RWPE1 (cell line): ENCODE measurements at regions not wholly inside any gene's neighbourhood (a gene's known extent, or its start where the extent isn't known, plus 50 kb on each side); places are given as distances from the start of the nearest gene placed in this dataset.

Experiments
- CTCF ChIA-PET: fragments of 350-600 bp; sonication (Branson Sonifier 250); formaldehyde crosslinking; extraction: SDS; loops from one replicate; lab custom pipeline; 2021; lab: Yijun Ruan, JAX
- POLR2A ChIA-PET: fragments of 400-600 bp; formaldehyde crosslinking; extraction: SDS; loops from one replicate; lab custom pipeline; 2020; ENCODE audit warnings: antibody characterized with exemption; ENCODE audit not compliant: low non-redundant PET; lab: Yijun Ruan, JAX
- DNase-seq: peaks from one replicate; pipeline ENCODE4 v3.0.0; 2012; ENCODE audit warnings: low spot score
- H3K27ac ChIP-seq: fragments of 450-650 bp; 2 replicates; pipeline ENCODE4 v1.5.1; 2017
- CTCF ChIP-seq: fragments of 450-650 bp; conservative IDR thresholded peaks from 2 replicates; pipeline ENCODE4 v1.5.1; 2017; ENCODE audit warnings: low read depth, mild to moderate bottlenecking

GRCh38 chr20:39381595-39381994 lies 419.5 kb downstream of the DHX35 start:
- H3K27ac ChIP-seq, result no peak overlapping the region
- no peak for DNase-seq
- ChIA-PET CTCF (no interaction called here), POLR2A (no interaction called here)
- TF ChIP-seq CTCF, result no peak

GRCh38 chr20:39378776-39379175 lies 416.6 kb downstream of the DHX35 start:
- H3K27ac ChIP-seq, result no peak overlapping the region
- CTCF ChIA-PET, result interaction anchor here (0.6 kb wide), 1 partner anchor 40 kb away, joined by 3 read pairs; no protein-coding TSS in a partner anchor
- no peak for DNase-seq
- POLR2A ChIA-PET, result no interaction called here
- TF ChIP-seq CTCF, result no peak

- CTCF ChIA-PET, result interaction anchor here (0.6 kb wide), 2 partner anchors 12 to 87 kb away, joined by 3 to 5 read pairs; no protein-coding TSS in a partner anchor
These were observed 414.6 kb downstream of the DHX35 start for GRCh38 chr20:39376788-39377187.

GRCh38 chr20:39364320-39364719 lies 402.2 kb downstream of the DHX35 start:
- ChIA-PET POLR2A (no interaction called here), CTCF (no interaction called here)
- TF ChIP-seq CTCF, result no peak
- H3K27ac ChIP-seq, result no peak overlapping the region
- no peak for DNase-seq

More at GRCh38 chr20:39376788-39377187, 414.6 kb downstream of the DHX35 start:
- no peak for TF ChIP-seq CTCF
- H3K27ac ChIP-seq, result no peak overlapping the region
- POLR2A ChIA-PET, result no interaction called here
- no peak for DNase-seq

GRCh38 chr20:39359981-39360620 lies 398.0 kb downstream of the DHX35 start:
- ChIA-PET POLR2A (no interaction called here), CTCF (interaction anchor here (0.6 to 0.7 kb wide), 4 partner anchors 91 to 726 kb away, joined by 3 to 7 read pairs (median 4); no protein-coding TSS in a partner anchor)
- no peak overlapping the region for H3K27ac ChIP-seq
- no peak for DNase-seq
- no peak for TF ChIP-seq CTCF

- no peak overlapping the region for H3K27ac ChIP-seq
- POLR2A ChIA-PET, result no interaction called here
- no peak for DNase-seq
- CTCF ChIA-PET, result interaction anchor here (0.7 kb wide), 1 partner anchor 1605 kb away, joined by 3 read pairs; no protein-coding TSS in a partner anchor
- TF ChIP-seq CTCF, result no peak
These were observed 395.9 kb downstream of the DHX35 start for GRCh38 chr20:39358052-39358451.
